HCT116 (cell line): ENCODE measurements at regions not wholly inside any gene's neighbourhood (a gene's known extent, or its start where the extent isn't known, plus 50 kb on each side); places are given as distances from the start of the nearest gene placed in this dataset.
"Not testable (repeated sequence)": the region's sequence is repeated elsewhere in the genome, so short reads cannot be mapped to it uniquely, and the experiment has no call there.

Experiments used
- ATAC-seq: fragments of 200-7000 bp; cut with Tn5 transposase; 2 replicates; pipeline ENCODE4 v1.9.1; 2020; ENCODE audit warnings: mild to moderate bottlenecking, moderate library complexity
- BruUV-seq: library from RNA; stranded (reverse); fragments of 400-500 nt; replicated peaks from 2 replicates; lab custom pipeline; 2021; lab: Mats Ljungman, UMichigan
- CTCF ChIA-PET: fragments of 300-600 bp; sonication (Branson Sonifier 250); formaldehyde crosslinking; loops from one replicate; lab custom pipeline; 2021; ENCODE audit warnings: antibody characterized with exemption; lab: Charles Lee
- POLR2A ChIA-PET: fragments of 300-600, 350-600 bp; sonication (Branson Sonifier 250); formaldehyde crosslinking; loops from one replicate; lab custom pipeline; 2021; ENCODE audit warnings: antibody characterized with exemption; lab: Charles Lee
- RAD21 ChIA-PET, 2 experiments: fragments of 300-600 bp; sonication (Branson Sonifier 250); formaldehyde crosslinking; loops; one replicate each; lab custom pipeline; 2023; ENCODE audit warnings: low total read pairs in 2 of 2; ENCODE audit not compliant: uncharacterized antibody in 2 of 2, unreplicated experiment in 2 of 2, low non-redundant PET in 1 of 2; lab: Charles Lee
- DNase-seq: peaks from one replicate; pipeline ENCODE4 v3.0.0-alpha.2; 2010; ENCODE audit warnings: low read depth, low spot score
- H2AFZ ChIP-seq: fragments of 200-600 bp; shearing (Covaris generic), sonication (generic); 2 replicates; pipeline ENCODE4 v1.6.1; 2017; ENCODE audit warnings: low read depth, mixed run types, mixed read lengths, antibody characterized with exemption, low read length; ENCODE audit not compliant: poor library complexity, severe bottlenecking
- H3K27ac ChIP-seq: 2 replicates; pipeline ENCODE4 v1.5.1; 2012; ENCODE audit warnings: low read depth, low read length
- H3K27me3 ChIP-seq: fragments of 200-600 bp; sonication (generic); 2 replicates; pipeline ENCODE4 v1.6.1; 2016; ENCODE audit warnings: mixed run types, low read length, mixed read lengths; ENCODE audit not compliant: insufficient read depth
- H3K36me3 ChIP-seq, 2 experiments: fragments of 200-500 bp in 1 of 2; fragments of 200-600 bp in 1 of 2; sonication (Bioruptor generic) in 1 of 2; sonication (generic) in 1 of 2; 2 replicates each; pipeline versions ENCODE4 v1.5.1 to v1.6.1; 2014 to 2016; ENCODE audit warnings: low read length in 2 of 2, inconsistent platforms in 1 of 2, mixed read lengths in 1 of 2, mixed run types in 1 of 2; ENCODE audit not compliant: insufficient read depth in 2 of 2, control insufficient read depth in 1 of 2
- H3K4me1 ChIP-seq, 2 experiments: fragments of 200-600 bp in 1 of 2; sonication (generic) in 1 of 2; 2 replicates each; pipeline versions ENCODE4 v1.5.1 to v1.6.1; 2012 to 2017; ENCODE audit warnings: low read length in 2 of 2, inconsistent platforms in 1 of 2, mild to moderate bottlenecking in 1 of 2, mixed read lengths in 1 of 2, mixed run types in 1 of 2, moderate library complexity in 1 of 2; ENCODE audit not compliant: insufficient read depth in 2 of 2, control insufficient read depth in 1 of 2
- H3K4me2 ChIP-seq: fragments of 200-600 bp; sonication (generic); 2 replicates; pipeline ENCODE4 v1.6.1; 2017; ENCODE audit warnings: mixed run types, low read length, mixed read lengths
- H3K4me3 ChIP-seq, 2 experiments: fragments of 200-600 bp in 1 of 2; sonication (generic) in 1 of 2; replicated peaks in 1 of 2; 2 replicates each; pipeline ENCODE4 v1.5.1; 2011 to 2016; ENCODE audit warnings: low read length in 2 of 2, control low read depth in 1 of 2, low read depth in 1 of 2, mild to moderate bottlenecking in 1 of 2, mixed read lengths in 1 of 2, mixed run types in 1 of 2
- H3K79me2 ChIP-seq: fragments of 200-600 bp; sonication (generic); 2 replicates; pipeline ENCODE4 v1.6.1; 2017; ENCODE audit warnings: mild to moderate bottlenecking, mixed run types, low read length, moderate library complexity, mixed read lengths; ENCODE audit not compliant: insufficient read depth
- H3K9ac ChIP-seq: fragments of 200-600 bp; sonication (generic); 2 replicates; pipeline ENCODE4 v1.6.1; 2016; ENCODE audit warnings: low read length, mixed read lengths
- H3K9me2 ChIP-seq: fragments of 200-600 bp; sonication (generic), shearing (Covaris generic); 2 replicates; pipeline ENCODE4 v1.6.1; 2017; ENCODE audit warnings: mixed run types, mild to moderate bottlenecking, moderate library complexity; ENCODE audit not compliant: insufficient read depth
- H3K9me3 ChIP-seq, 2 experiments: fragments of 200-500 bp in 1 of 2; fragments of 200-600 bp in 1 of 2; sonication (Bioruptor generic) in 1 of 2; sonication (generic) in 1 of 2; 2 replicates each; pipeline ENCODE4 v1.6.1; 2014 to 2017; ENCODE audit warnings: low read length in 2 of 2, mixed read lengths in 2 of 2, inconsistent platforms in 1 of 2, low read depth in 1 of 2, mild to moderate bottlenecking in 1 of 2, mixed run types in 1 of 2, moderate library complexity in 1 of 2; ENCODE audit not compliant: control insufficient read depth in 1 of 2, insufficient read depth in 1 of 2
- H4K20me1 ChIP-seq: fragments of 200-600 bp; sonication (generic), shearing (Covaris generic); 2 replicates; pipeline ENCODE4 v1.6.1; 2017; ENCODE audit warnings: mixed run types, mild to moderate bottlenecking, moderate library complexity; ENCODE audit not compliant: insufficient read depth
- intact Hi-C: fragments of 100-400 bp; cut with micrococcal nuclease; formaldehyde crosslinking; loops from 2 replicates; pipeline ENCODE4 v1.10.0; 2022

- H3K9ac ChIP-seq, H3K27ac ChIP-seq, DNase-seq, H4K20me1 ChIP-seq, ATAC-seq, H3K36me3 ChIP-seq, H3K4me2 ChIP-seq, H3K9me3 ChIP-seq, H3K4me1 ChIP-seq, CTCF ChIA-PET, H3K4me3 ChIP-seq, H3K27me3 ChIP-seq, H3K79me2 ChIP-seq, BruUV-seq, intact Hi-C loops, POLR2A ChIA-PET, H3K9me2 ChIP-seq, H2AFZ ChIP-seq, RAD21 ChIA-PET: not testable (repeated sequence)
Measured at GRCh38 chr6:26863641-26864040, 204.1 kb upstream of the ZNF322 start.

GRCh38 chr6:26898785-26899184 is 239.2 kb upstream of the ZNF322 start:
- H3K9me2 ChIP-seq, H2AFZ ChIP-seq, H3K9me3 ChIP-seq, H3K27ac ChIP-seq, H3K79me2 ChIP-seq, H3K9ac ChIP-seq, H4K20me1 ChIP-seq, H3K36me3 ChIP-seq, intact Hi-C loops, RAD21 ChIA-PET, DNase-seq, ATAC-seq, H3K4me1 ChIP-seq, H3K27me3 ChIP-seq, BruUV-seq, H3K4me2 ChIP-seq, POLR2A ChIA-PET, H3K4me3 ChIP-seq, CTCF ChIA-PET: not testable (repeated sequence)

GRCh38 chr6:26924206-26924605 is 264.7 kb upstream of the ZNF322 start:
- H3K9ac ChIP-seq, H3K4me3 ChIP-seq, H3K27me3 ChIP-seq, H3K4me1 ChIP-seq, CTCF ChIA-PET, H2AFZ ChIP-seq, DNase-seq, H3K9me2 ChIP-seq, H3K36me3 ChIP-seq, ATAC-seq, intact Hi-C loops, RAD21 ChIA-PET, POLR2A ChIA-PET, H3K4me2 ChIP-seq, BruUV-seq, H4K20me1 ChIP-seq, H3K9me3 ChIP-seq, H3K79me2 ChIP-seq, H3K27ac ChIP-seq: not testable (repeated sequence)

GRCh38 chr6:26928190-26928589 is 268.6 kb upstream of the ZNF322 start:
- H3K9me3 ChIP-seq, ATAC-seq, DNase-seq, H3K79me2 ChIP-seq, H3K9me2 ChIP-seq, BruUV-seq, POLR2A ChIA-PET, H3K4me2 ChIP-seq, CTCF ChIA-PET, H3K9ac ChIP-seq, H3K27me3 ChIP-seq, H3K4me3 ChIP-seq, RAD21 ChIA-PET, H2AFZ ChIP-seq, intact Hi-C loops, H3K4me1 ChIP-seq, H3K36me3 ChIP-seq, H3K27ac ChIP-seq, H4K20me1 ChIP-seq: not testable (repeated sequence)

GRCh38 chr6:26937258-26937657 is 277.7 kb upstream of the ZNF322 start:
- ATAC-seq, POLR2A ChIA-PET, H3K9ac ChIP-seq, H3K27ac ChIP-seq, DNase-seq, H3K4me3 ChIP-seq, H3K4me1 ChIP-seq, H4K20me1 ChIP-seq, H3K9me2 ChIP-seq, intact Hi-C loops, H3K79me2 ChIP-seq, H3K4me2 ChIP-seq, RAD21 ChIA-PET, H3K36me3 ChIP-seq, CTCF ChIA-PET, BruUV-seq, H3K9me3 ChIP-seq, H3K27me3 ChIP-seq, H2AFZ ChIP-seq: not testable (repeated sequence)
